SK-N-SH (cell line): ENCODE measurements at regions not wholly inside any gene's neighbourhood (a gene's known extent, or its start where the extent isn't known, plus 50 kb on each side); places are given as distances from the start of the nearest gene placed in this dataset.

Experiments
- CTCF ChIA-PET: fragments of 300-600, 350-600 bp; formaldehyde crosslinking; extraction: SDS; loops from one replicate; lab custom pipeline; 2021; lab: Yijun Ruan, JAX
- POLR2A ChIA-PET: fragments of 350-600 bp; sonication (Branson Sonifier 250); formaldehyde crosslinking; extraction: SDS; loops from one replicate; lab custom pipeline; 2020; ENCODE audit warnings: antibody characterized with exemption, inconsistent platforms; lab: Yijun Ruan, JAX
- DNase-seq: peaks from one replicate; pipeline ENCODE4 v3.0.0; 2012
- H2AFZ ChIP-seq: fragments of 200-600 bp; sonication (generic); 2 replicates; pipeline ENCODE4 v1.8.1; 2016; ENCODE audit warnings: antibody characterized with exemption, mild to moderate bottlenecking, low read depth
- H3F3A ChIP-seq: fragments of 200-600 bp; sonication (generic); replicated peaks from 2 replicates; pipeline ENCODE3; 2016; ENCODE audit warnings: antibody characterized with exemption, mild to moderate bottlenecking; ENCODE audit not compliant: insufficient read depth
- H3K27ac ChIP-seq, 2 experiments: fragments of 200-500 bp in 1 of 2; fragments of 200-600 bp in 1 of 2; sonication (Bioruptor generic) in 1 of 2; sonication (generic), shearing (Covaris generic) in 1 of 2; 2 replicates each; pipeline versions ENCODE4 v1.5.1 to v1.6.1; 2014 to 2016; ENCODE audit warnings: low read depth in 2 of 2, inconsistent platforms in 1 of 2, low read length in 1 of 2, mild to moderate bottlenecking in 1 of 2, mixed read lengths in 1 of 2
- H3K27me3 ChIP-seq: fragments of 200-600 bp; sonication (generic), shearing (Covaris generic); 2 replicates; pipeline ENCODE4 v1.6.1; 2016; ENCODE audit warnings: mixed run types; ENCODE audit not compliant: insufficient read depth
- H3K36me3 ChIP-seq, 2 experiments: fragments of 200-500 bp in 1 of 2; fragments of 200-600 bp in 1 of 2; sonication (Bioruptor generic) in 1 of 2; sonication (generic) in 1 of 2; replicated peaks in 1 of 2; 2 replicates each; pipeline versions ENCODE3 to v1.5.1; 2014 to 2016; ENCODE audit warnings: low read length in 1 of 2, mild to moderate bottlenecking in 1 of 2; ENCODE audit not compliant: insufficient read depth in 2 of 2, control insufficient read depth in 1 of 2
- H3K4me1 ChIP-seq, 2 experiments: fragments of 200-500 bp in 1 of 2; fragments of 200-600 bp in 1 of 2; sonication (Bioruptor generic) in 1 of 2; sonication (generic), shearing (Covaris generic) in 1 of 2; 2 replicates each; pipeline versions ENCODE4 v1.5.1 to v1.6.1; 2014 to 2016; ENCODE audit warnings: low read depth in 1 of 2, low read length in 1 of 2, mixed run types in 1 of 2; ENCODE audit not compliant: insufficient read depth in 2 of 2, control insufficient read depth in 1 of 2
- H3K4me2 ChIP-seq: fragments of 200-600 bp; sonication (generic), shearing (Covaris generic); 2 replicates; pipeline ENCODE4 v1.6.1; 2017; ENCODE audit warnings: mixed run types
- H3K4me3 ChIP-seq, 2 experiments: fragments of 200-500 bp in 1 of 2; fragments of 200-600 bp in 1 of 2; sonication (Bioruptor generic) in 1 of 2; sonication (generic), shearing (Covaris generic) in 1 of 2; 2 replicates each; pipeline versions ENCODE4 v1.5.1 to v1.8.1; 2014 to 2016; ENCODE audit warnings: low read depth in 2 of 2, inconsistent platforms in 1 of 2, low read length in 1 of 2, mild to moderate bottlenecking in 1 of 2, mixed read lengths in 1 of 2, moderate library complexity in 1 of 2
- H3K79me2 ChIP-seq: fragments of 200-600 bp; sonication (generic); 2 replicates; pipeline ENCODE4 v1.8.1; 2017; ENCODE audit warnings: mild to moderate bottlenecking; ENCODE audit not compliant: insufficient read depth
- H3K9ac ChIP-seq: fragments of 200-600 bp; sonication (generic); 2 replicates; pipeline ENCODE4 v1.6.1; 2017; ENCODE audit warnings: mixed run types
- H3K9me2 ChIP-seq: fragments of 200-600 bp; sonication (generic); 2 replicates; pipeline ENCODE4 v1.6.1; 2017; ENCODE audit warnings: mixed run types
- H3K9me3 ChIP-seq: fragments of 200-600 bp; sonication (generic); 2 replicates; pipeline ENCODE4 v1.6.1; 2017; ENCODE audit warnings: mixed run types, mild to moderate bottlenecking, moderate library complexity
- H4K20me1 ChIP-seq: fragments of 200-600 bp; sonication (generic); 2 replicates; pipeline ENCODE4 v1.6.1; 2017; ENCODE audit warnings: mild to moderate bottlenecking, mixed run types; ENCODE audit not compliant: insufficient read depth
- ELF1 ChIP-seq: IDR thresholded peaks from 2 replicates; pipeline ENCODE4 v1.4.0; 2012
- EP300 ChIP-seq, 2 experiments: IDR thresholded peaks; 2 replicates each; pipeline versions ENCODE4 v1.4.0 to v1.6.1; 2012; ENCODE audit warnings: borderline replicate concordance in 1 of 2, low read depth in 1 of 2, low read length in 1 of 2
- EZH2phosphoT487 ChIP-seq: fragments of 200-600 bp; sonication (generic); IDR thresholded peaks from 2 replicates; pipeline ENCODE4 v1.6.1; 2017; ENCODE audit warnings: low read depth, mixed run types, mild to moderate bottlenecking, antibody characterized with exemption, moderate library complexity, borderline replicate concordance
- GATA2 ChIP-seq: sonication (generic); formaldehyde crosslinking; IDR thresholded peaks from 2 replicates; pipeline ENCODE4 v1.5.0; 2020; ENCODE audit warnings: mild to moderate bottlenecking, missing genetic modification reagents
- JUND ChIP-seq: IDR thresholded peaks from 2 replicates; pipeline ENCODE4 v1.4.0; 2012
- NRF1 ChIP-seq: IDR thresholded peaks from 2 replicates; pipeline ENCODE4 v1.6.1; 2012; ENCODE audit warnings: low read depth, mild to moderate bottlenecking, low read length
- RAD21 ChIP-seq: IDR thresholded peaks from 2 replicates; pipeline ENCODE4 v1.6.1; 2012; ENCODE audit warnings: mild to moderate bottlenecking, low read length
- RFX5 ChIP-seq: IDR thresholded peaks from 2 replicates; pipeline ENCODE4 v1.6.1; 2012; ENCODE audit warnings: mild to moderate bottlenecking, improper control_type of control experiment, low read length
- RXRA ChIP-seq: IDR thresholded peaks from 2 replicates; pipeline ENCODE4 v1.4.0; 2012; ENCODE audit warnings: low read depth, mild to moderate bottlenecking, borderline replicate concordance
- SIN3A ChIP-seq: IDR thresholded peaks from 2 replicates; pipeline ENCODE4 v1.6.1; 2012; ENCODE audit warnings: low read depth, mild to moderate bottlenecking, low read length, moderate library complexity, borderline replicate concordance
- TCF12 ChIP-seq: IDR thresholded peaks from 2 replicates; pipeline ENCODE4 v1.4.0; 2012
- TEAD4 ChIP-seq: IDR thresholded peaks from 2 replicates; pipeline ENCODE4 v1.4.0; 2012; ENCODE audit warnings: mild to moderate bottlenecking, borderline replicate concordance; ENCODE audit not compliant: insufficient read depth
- USF1 ChIP-seq: IDR thresholded peaks from 2 replicates; pipeline ENCODE4 v1.4.0; 2012; ENCODE audit warnings: low read depth, borderline replicate concordance
- YY1 ChIP-seq: IDR thresholded peaks from 2 replicates; pipeline ENCODE4 v1.4.0; 2012; ENCODE audit warnings: low read depth, mild to moderate bottlenecking
- WGBS: methylation state at CpG from one replicate; pipeline ENCODE4 v1.1.6; 2017; ENCODE audit warnings: low lambda C conversion rate; 5-methylcytosine and 5-hydroxymethylcytosine counted together
- TF ChIP-seq, protein P1 (sequence below): IDR thresholded peaks from 2 replicates; pipeline ENCODE4 v1.4.0; 2012; ENCODE audit warnings: low read depth
- TF ChIP-seq, protein P2 (sequence below): IDR thresholded peaks from 2 replicates; pipeline ENCODE4; 2012

DNA sequence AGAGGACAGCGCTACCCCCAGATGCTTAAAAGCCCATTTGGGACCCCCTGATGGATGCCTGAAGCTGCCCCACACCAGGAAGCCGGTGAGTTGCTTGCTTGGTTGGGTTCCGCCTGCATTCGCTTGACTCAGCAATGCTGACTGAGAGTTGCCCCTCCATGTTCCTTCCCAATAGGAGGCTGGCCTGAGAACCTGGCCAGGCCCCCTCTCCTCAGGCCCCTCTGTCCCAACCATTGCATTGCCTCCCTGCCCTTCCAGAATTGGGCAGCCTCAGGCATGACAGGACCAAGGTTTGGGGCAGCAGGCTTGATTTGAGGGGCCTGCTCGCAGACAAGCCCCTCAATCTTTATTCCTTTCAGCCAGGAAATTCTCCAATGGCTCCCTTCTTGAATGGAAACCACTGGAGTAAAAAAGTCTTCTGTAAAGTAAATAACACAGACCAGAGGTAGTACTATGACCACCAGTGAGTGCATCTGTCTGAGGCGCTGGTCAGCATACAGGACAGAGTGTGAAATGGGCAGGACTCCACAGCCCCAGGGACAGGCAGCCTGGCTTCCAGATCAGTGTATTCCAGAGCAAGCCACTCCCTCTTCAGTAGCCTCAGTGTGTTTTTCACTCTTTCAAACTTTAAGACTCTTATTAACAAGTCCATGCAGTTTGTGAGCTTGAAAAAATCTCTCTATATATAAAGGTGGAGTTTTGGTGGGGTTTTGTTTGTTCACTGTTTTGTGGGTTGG is 104.7 kb downstream of the C1QL2 start:
- Histone ChIP-seq H2AFZ (no peak overlapping the region), H3K4me1 (no peaks in the 10 kb centered on the region), H3F3A (no peaks in the 10 kb centered on the region), H3K9ac (no peak overlapping the region), H3K4me3 (no peak overlapping the region), H3K9me2 (no peaks in the 10 kb centered on the region), H3K4me2 (no peak overlapping the region), H3K27ac (no peak overlapping the region), H3K79me2 (no peaks in the 10 kb centered on the region), H3K27me3 (no peaks in the 10 kb centered on the region), H3K36me3 (no peaks in the 10 kb centered on the region), H3K9me3 (no peaks in the 10 kb centered on the region), H4K20me1 (no peaks in the 10 kb centered on the region)
- CTCF ChIA-PET, result interaction anchor here (1.0 to 1.1 kb wide), 2 partner anchors 236 to 256 kb away, joined by 3 to 4 read pairs; no protein-coding TSS in a partner anchor
- WGBS, result 35% methylated on average over 6 of the region's 6 CpGs
- TF ChIP-seq SIN3A, result no peak
- no peak for TF ChIP-seq TCF12
- no peak for TF ChIP-seq YY1
- TF ChIP-seq, protein P1, sequence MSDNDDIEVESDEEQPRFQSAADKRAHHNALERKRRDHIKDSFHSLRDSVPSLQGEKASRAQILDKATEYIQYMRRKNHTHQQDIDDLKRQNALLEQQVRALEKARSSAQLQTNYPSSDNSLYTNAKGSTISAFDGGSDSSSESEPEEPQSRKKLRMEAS, result no peak
- no peak for TF ChIP-seq TEAD4
- no peak for TF ChIP-seq EP300 (IDR thresholded peaks at IDR 0.05; ENCODE audit: borderline replicate concordance in 1 of 2, low read depth in 1 of 2, low read length in 1 of 2)
- TF ChIP-seq, protein P2, sequence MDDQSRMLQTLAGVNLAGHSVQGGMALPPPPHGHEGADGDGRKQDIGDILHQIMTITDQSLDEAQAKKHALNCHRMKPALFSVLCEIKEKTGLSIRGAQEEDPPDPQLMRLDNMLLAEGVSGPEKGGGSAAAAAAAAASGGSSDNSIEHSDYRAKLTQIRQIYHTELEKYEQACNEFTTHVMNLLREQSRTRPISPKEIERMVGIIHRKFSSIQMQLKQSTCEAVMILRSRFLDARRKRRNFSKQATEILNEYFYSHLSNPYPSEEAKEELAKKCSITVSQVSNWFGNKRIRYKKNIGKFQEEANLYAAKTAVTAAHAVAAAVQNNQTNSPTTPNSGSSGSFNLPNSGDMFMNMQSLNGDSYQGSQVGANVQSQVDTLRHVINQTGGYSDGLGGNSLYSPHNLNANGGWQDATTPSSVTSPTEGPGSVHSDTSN, result no peak
- no peak for TF ChIP-seq USF1
- DNase-seq, result no peak
- POLR2A ChIA-PET, result no interaction called here

GRCh38 chr2:119051263-119051662 is 107.3 kb downstream of the C1QL2 start:
- CTCF ChIA-PET, result interaction anchor here (0.9 to 1.7 kb wide), 3 partner anchors 12 to 22 kb away, joined by 3 to 5 read pairs (median 4); no protein-coding TSS in a partner anchor
- DNase-seq, result no peak
- Histone ChIP-seq H3K27ac (no peak overlapping the region), H3K9me3 (no peaks in the 10 kb centered on the region), H3K27me3 (no peaks in the 10 kb centered on the region)
- TF ChIP-seq RXRA (no peak), RAD21 (no peak), NRF1 (no peak), ELF1 (no peak), TEAD4 (no peak), TCF12 (no peak), RFX5 (no peak), GATA2 (no peak), JUND (no peak), EZH2phosphoT487 (no peak)
- TF ChIP-seq, all 33 proteins: peak for 0
- Histone ChIP-seq H3K4me2 (no peak overlapping the region), H3K4me3 (no peak overlapping the region), H3K9me2 (no peaks in the 10 kb centered on the region), H3F3A (no peaks in the 10 kb centered on the region), H3K36me3 (no peaks in the 10 kb centered on the region), H3K79me2 (no peaks in the 10 kb centered on the region), H2AFZ (no peak overlapping the region), H3K9ac (no peak overlapping the region), H4K20me1 (no peaks in the 10 kb centered on the region), H3K4me1 (no peaks in the 10 kb centered on the region)
- 5% methylated on average over 2 of the region's 2 CpGs for WGBS
- POLR2A ChIA-PET, result no interaction called here
